Osteocyte (in vitro differentiated cells): ENCODE measurements at regions not wholly inside any gene's neighbourhood (a gene's known extent, or its start where the extent isn't known, plus 50 kb on each side); places are given as distances from the start of the nearest gene placed in this dataset.

Experiments
- DNase-seq: peaks from one replicate; pipeline ENCODE4 v3.0.0; 2021; ENCODE audit warnings: mixed read lengths; ENCODE audit not compliant: unreplicated experiment; ENCODE audit errors: extremely low spot score
- H3K27ac Mint-ChIP-seq: one replicate; pipeline ENCODE4 v1.8.0; 2021; ENCODE audit warnings: mild to moderate bottlenecking, mixed read lengths; ENCODE audit not compliant: unreplicated experiment
- H3K27me3 Mint-ChIP-seq: one replicate; pipeline ENCODE4 v1.8.0; 2021; ENCODE audit warnings: mixed read lengths; ENCODE audit not compliant: unreplicated experiment
- H3K36me3 Mint-ChIP-seq: one replicate; pipeline ENCODE4 v1.8.0; 2021; ENCODE audit warnings: mixed read lengths; ENCODE audit not compliant: unreplicated experiment
- H3K4me1 Mint-ChIP-seq: one replicate; pipeline ENCODE4 v1.8.0; 2021; ENCODE audit warnings: mixed read lengths; ENCODE audit not compliant: unreplicated experiment
- H3K4me3 Mint-ChIP-seq: one replicate; pipeline ENCODE4 v1.8.0; 2021; ENCODE audit warnings: mild to moderate bottlenecking, moderate library complexity, mixed read lengths; ENCODE audit not compliant: unreplicated experiment
- H3K9me3 Mint-ChIP-seq: one replicate; pipeline ENCODE4 v1.8.0; 2021; ENCODE audit warnings: mixed read lengths; ENCODE audit not compliant: unreplicated experiment
- TF ChIP-seq, protein P1 (sequence below): fragments of 200-600 bp; sonication (generic); IDR thresholded peaks from 2 replicates; pipeline ENCODE4 v1.5.0; 2021; ENCODE audit warnings: antibody characterized with exemption, mild to moderate bottlenecking, moderate library complexity

GRCh38 chr1:88499671-88500070, 184.4 kb upstream of the PKN2 start:
- Mint-ChIP-seq H3K4me1 (no peaks in the 10 kb centered on the region), H3K4me3 (no peak overlapping the region), H3K27me3 (peaks cover 3% of the 10 kb centered on the region), H3K27ac (no peak overlapping the region), H3K9me3 (no peaks in the 10 kb centered on the region), H3K36me3 (no peaks in the 10 kb centered on the region)
- TF ChIP-seq, protein P1, sequence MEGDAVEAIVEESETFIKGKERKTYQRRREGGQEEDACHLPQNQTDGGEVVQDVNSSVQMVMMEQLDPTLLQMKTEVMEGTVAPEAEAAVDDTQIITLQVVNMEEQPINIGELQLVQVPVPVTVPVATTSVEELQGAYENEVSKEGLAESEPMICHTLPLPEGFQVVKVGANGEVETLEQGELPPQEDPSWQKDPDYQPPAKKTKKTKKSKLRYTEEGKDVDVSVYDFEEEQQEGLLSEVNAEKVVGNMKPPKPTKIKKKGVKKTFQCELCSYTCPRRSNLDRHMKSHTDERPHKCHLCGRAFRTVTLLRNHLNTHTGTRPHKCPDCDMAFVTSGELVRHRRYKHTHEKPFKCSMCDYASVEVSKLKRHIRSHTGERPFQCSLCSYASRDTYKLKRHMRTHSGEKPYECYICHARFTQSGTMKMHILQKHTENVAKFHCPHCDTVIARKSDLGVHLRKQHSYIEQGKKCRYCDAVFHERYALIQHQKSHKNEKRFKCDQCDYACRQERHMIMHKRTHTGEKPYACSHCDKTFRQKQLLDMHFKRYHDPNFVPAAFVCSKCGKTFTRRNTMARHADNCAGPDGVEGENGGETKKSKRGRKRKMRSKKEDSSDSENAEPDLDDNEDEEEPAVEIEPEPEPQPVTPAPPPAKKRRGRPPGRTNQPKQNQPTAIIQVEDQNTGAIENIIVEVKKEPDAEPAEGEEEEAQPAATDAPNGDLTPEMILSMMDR = no peak
- DNase-seq = no peak

DNA sequence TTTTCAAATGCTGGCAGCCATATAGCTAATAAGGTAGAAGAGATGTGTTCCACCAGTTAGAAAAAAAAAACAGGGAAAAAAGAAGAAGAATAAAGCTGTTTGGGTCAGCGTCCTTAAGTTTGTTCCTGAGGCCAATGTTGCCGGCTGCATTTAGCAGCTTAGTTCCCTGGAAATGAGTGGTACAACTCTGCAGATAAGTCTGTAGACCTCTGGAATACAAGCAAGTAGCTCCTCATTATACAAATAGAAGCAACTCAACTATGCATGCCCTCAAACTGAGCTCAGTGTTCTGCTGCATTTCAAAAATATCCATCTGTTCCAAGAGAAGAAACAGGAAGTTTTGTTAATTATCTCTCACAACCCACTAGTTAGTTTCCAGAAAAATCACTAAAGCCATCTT, 181.2 kb upstream of the PKN2 start:
- TF ChIP-seq, protein P1 = no peak
- Mint-ChIP-seq H3K27ac (no peak overlapping the region), H3K4me3 (no peak overlapping the region), H3K4me1 (no peaks in the 10 kb centered on the region), H3K9me3 (no peaks in the 10 kb centered on the region), H3K27me3 (peaks cover 3% of the 10 kb centered on the region), H3K36me3 (no peaks in the 10 kb centered on the region)
- DNase-seq = no peak

- Mint-ChIP-seq H3K4me3 (no peak overlapping the region), H3K4me1 (no peaks in the 10 kb centered on the region), H3K27ac (no peak overlapping the region), H3K9me3 (no peaks in the 10 kb centered on the region), H3K36me3 (no peaks in the 10 kb centered on the region), H3K27me3 (peaks cover 3% of the 10 kb centered on the region)
- no peak for DNase-seq
- TF ChIP-seq, protein P1 = no peak
These were observed 180.4 kb upstream of the PKN2 start for GRCh38 chr1:88503646-88504045.

- Mint-ChIP-seq H3K9me3 (no peaks in the 10 kb centered on the region), H3K36me3 (no peaks in the 10 kb centered on the region), H3K27ac (no peak overlapping the region), H3K4me3 (no peak overlapping the region), H3K4me1 (no peaks in the 10 kb centered on the region), H3K27me3 (peaks cover 3% of the 10 kb centered on the region)
- no peak for DNase-seq
- TF ChIP-seq, protein P1 = no peak
These were observed 179.5 kb upstream of the PKN2 start for GRCh38 chr1:88504601-88505000.

DNA sequence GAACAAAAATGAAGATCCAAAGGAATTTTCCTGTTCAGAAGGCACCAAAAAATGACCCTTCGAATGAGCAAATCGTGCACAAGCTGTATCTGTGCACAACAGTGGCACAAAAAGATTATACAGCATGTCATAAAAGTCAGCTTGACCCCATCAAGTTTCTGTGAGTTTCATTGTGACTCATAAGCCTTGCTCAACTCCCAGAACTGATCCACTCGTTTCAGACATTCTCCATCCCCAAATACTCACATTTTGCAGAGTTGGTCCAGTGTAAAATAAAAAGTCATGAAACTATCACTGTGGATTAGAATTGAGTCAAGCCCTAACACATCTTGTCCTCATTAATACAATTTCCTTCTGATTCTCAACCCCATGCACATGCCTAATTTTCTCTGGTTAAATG, 174.7 kb upstream of the PKN2 start:
- H3K36me3 Mint-ChIP-seq = no peaks in the 10 kb centered on the region
- H3K27ac Mint-ChIP-seq = no peak overlapping the region
- H3K4me1 Mint-ChIP-seq = no peaks in the 10 kb centered on the region
- no peaks in the 10 kb centered on the region for H3K9me3 Mint-ChIP-seq
- TF ChIP-seq, protein P1 = no peak
- DNase-seq = no peak
- H3K4me3 Mint-ChIP-seq = no peak overlapping the region
- H3K27me3 Mint-ChIP-seq = no peaks in the 10 kb centered on the region
